VCaP (cell line): ENCODE measurements at regions not wholly inside any gene's neighbourhood (a gene's known extent, or its start where the extent isn't known, plus 50 kb on each side); places are given as distances from the start of the nearest gene placed in this dataset.

ENCODE experiments used
- H3K27ac ChIP-seq: fragments of 450-650 bp; 2 replicates; pipeline ENCODE4 v1.5.1; 2017
- CTCF ChIP-seq: fragments of 450-650 bp; conservative IDR thresholded peaks from 2 replicates; pipeline ENCODE4 v1.5.1; 2017; ENCODE audit warnings: mild to moderate bottlenecking, moderate library complexity

- no peak overlapping the region for H3K27ac ChIP-seq
- TF ChIP-seq CTCF = no peak
Measured at GRCh38 chr13:32936716-32937115, 79.5 kb upstream of the KL start.

GRCh38 chr13:32938314-32938713 lies 77.9 kb upstream of the KL start:
- TF ChIP-seq CTCF = no peak
- no peak overlapping the region for H3K27ac ChIP-seq

- no peak for TF ChIP-seq CTCF
- H3K27ac ChIP-seq = no peak overlapping the region
Measured at GRCh38 chr13:32938907-32939306, 77.3 kb upstream of the KL start.

GRCh38 chr13:32940601-32941000 lies 75.6 kb upstream of the KL start:
- TF ChIP-seq CTCF = no peak
- no peak overlapping the region for H3K27ac ChIP-seq

GRCh38 chr13:32941368-32941767 lies 74.9 kb upstream of the KL start:
- no peak for TF ChIP-seq CTCF
- H3K27ac ChIP-seq = no peak overlapping the region

GRCh38 chr13:32946558-32946957 lies 69.7 kb upstream of the KL start:
- no peak overlapping the region for H3K27ac ChIP-seq
- no peak for TF ChIP-seq CTCF

GRCh38 chr13:32947411-32948276 lies 68.6 kb upstream of the KL start:
- no peak for TF ChIP-seq CTCF
- no peak overlapping the region for H3K27ac ChIP-seq
